Activated T-cell treated with anti-CD3 and anti-CD28 coated beads for 1 hour (primary cell): ENCODE measurements at regions not wholly inside any gene's neighbourhood (a gene's known extent, or its start where the extent isn't known, plus 50 kb on each side); places are given as distances from the start of the nearest gene placed in this dataset.
"Not testable (repeated sequence)": the region's sequence is repeated elsewhere in the genome, so short reads cannot be mapped to it uniquely, and the experiment has no call there.

ENCODE experiments used
- DNase-seq: peaks from one replicate; pipeline ENCODE4 v3.0.0-alpha.2; 2020; ENCODE audit warnings: low read depth

GRCh38 chr14:25316007-25316406, 266.1 kb upstream of the STXBP6 start:
- DNase-seq: not testable (repeated sequence)

GRCh38 chr14:25308244-25308643, 258.3 kb upstream of the STXBP6 start:
- DNase-seq: no peak

GRCh38 chr14:25303934-25304333, 254.0 kb upstream of the STXBP6 start:
- no peak for DNase-seq

- DNase-seq: no peak
Measured at GRCh38 chr14:25298238-25298637, 248.3 kb upstream of the STXBP6 start.

GRCh38 chr14:25290154-25290553, 240.2 kb upstream of the STXBP6 start:
- not testable (repeated sequence) for DNase-seq

- DNase-seq: no peak
Measured at GRCh38 chr14:25274529-25274928, 224.6 kb upstream of the STXBP6 start.

GRCh38 chr14:25267186-25267585, 217.2 kb upstream of the STXBP6 start:
- no peak for DNase-seq

GRCh38 chr14:25259470-25259869, 209.5 kb upstream of the STXBP6 start:
- no peak for DNase-seq

- no peak for DNase-seq
Measured at GRCh38 chr14:25252793-25253192, 202.8 kb upstream of the STXBP6 start.

- DNase-seq: no peak
Measured at GRCh38 chr14:25250516-25250915, 200.6 kb upstream of the STXBP6 start.

- DNase-seq: no peak
Measured at GRCh38 chr14:25247609-25248008, 197.7 kb upstream of the STXBP6 start.

GRCh38 chr14:25246751-25247150, 196.8 kb upstream of the STXBP6 start:
- no peak for DNase-seq

GRCh38 chr14:25239170-25239569, 189.2 kb upstream of the STXBP6 start:
- no peak for DNase-seq

- no peak for DNase-seq
Measured at GRCh38 chr14:25237845-25238244, 187.9 kb upstream of the STXBP6 start.

- DNase-seq: no peak
Measured at GRCh38 chr14:25233613-25234012, 183.7 kb upstream of the STXBP6 start.

- DNase-seq: no peak
Measured at GRCh38 chr14:25231004-25231403, 181.1 kb upstream of the STXBP6 start.

- DNase-seq: no peak
Measured at GRCh38 chr14:25226214-25226613, 176.3 kb upstream of the STXBP6 start.

- no peak for DNase-seq
Measured at GRCh38 chr14:25222256-25222655, 172.3 kb upstream of the STXBP6 start.

- no peak for DNase-seq
Measured at GRCh38 chr14:25220514-25220913, 170.6 kb upstream of the STXBP6 start.

- no peak for DNase-seq
Measured at GRCh38 chr14:25215607-25216006, 165.7 kb upstream of the STXBP6 start.

GRCh38 chr14:25197885-25198284, 147.9 kb upstream of the STXBP6 start:
- DNase-seq: no peak

- DNase-seq: no peak
Measured at GRCh38 chr14:25180221-25180620, 130.3 kb upstream of the STXBP6 start.

GRCh38 chr14:25178255-25178654, 128.3 kb upstream of the STXBP6 start:
- DNase-seq: no peak

GRCh38 chr14:25150934-25151790, 101.2 kb upstream of the STXBP6 start:
- DNase-seq: no peak
